H1 (cell line): ENCODE measurements at regions not wholly inside any gene's neighbourhood (a gene's known extent, or its start where the extent isn't known, plus 50 kb on each side); places are given as distances from the start of the nearest gene placed in this dataset.

Experiments
- CTCF ChIP-seq, 3 experiments: IDR thresholded peaks; 1 replicate in 2 of 3; 2 replicates in 1 of 3; pipeline versions ENCODE4 v1.5.1 to v1.6.1; 2011; ENCODE audit warnings: low read length in 3 of 3, mild to moderate bottlenecking in 3 of 3, inconsistent platforms in 2 of 3, low read depth in 1 of 3, moderate library complexity in 1 of 3; ENCODE audit not compliant: insufficient read depth in 1 of 3; ENCODE audit errors: control extremely low read depth in 1 of 3
- EZH2 ChIP-seq: fragments of 200-600 bp; sonication (generic); IDR thresholded peaks from 2 replicates; pipeline ENCODE4 v1.7.1; 2012; ENCODE audit warnings: low read depth, mild to moderate bottlenecking, moderate library complexity, low read length, inconsistent platforms; ENCODE audit not compliant: severe bottlenecking
- GABPA ChIP-seq: IDR thresholded peaks from 2 replicates; pipeline ENCODE4 v1.6.1; 2011; ENCODE audit warnings: mild to moderate bottlenecking, low read length, moderate library complexity, borderline replicate concordance; ENCODE audit not compliant: insufficient read depth
- GTF2F1 ChIP-seq: IDR thresholded peaks from 2 replicates; pipeline ENCODE4 v1.6.1; 2012; ENCODE audit warnings: low read depth, low read length, improper control_type of control experiment, borderline replicate concordance
- PHF8 ChIP-seq: fragments of 200-600 bp; sonication (generic); conservative IDR thresholded peaks from 2 replicates; pipeline ENCODE4 v1.7.1; 2012; ENCODE audit warnings: low read depth, mild to moderate bottlenecking, inconsistent platforms, low read length, moderate library complexity
- POLR2A ChIP-seq, 2 experiments: IDR thresholded peaks; 1 replicate in 1 of 2; 2 replicates in 1 of 2; pipeline ENCODE4 v1.6.1; 2011; ENCODE audit warnings: low read depth in 2 of 2, low read length in 2 of 2, mild to moderate bottlenecking in 2 of 2; ENCODE audit errors: control extremely low read depth in 1 of 2
- POLR2AphosphoS5 ChIP-seq: IDR thresholded peaks from 2 replicates; pipeline ENCODE4 v1.6.1; 2011; ENCODE audit warnings: low read depth, low read length
- RAD21 ChIP-seq, 2 experiments: IDR thresholded peaks in 1 of 2; conservative IDR thresholded peaks in 1 of 2; 2 replicates each; pipeline ENCODE4 v1.6.1; 2011; ENCODE audit warnings: low read depth in 2 of 2, low read length in 2 of 2, improper control_type of control experiment in 1 of 2, inconsistent platforms in 1 of 2, mild to moderate bottlenecking in 1 of 2, moderate library complexity in 1 of 2
- RFX5 ChIP-seq: IDR thresholded peaks from 2 replicates; pipeline ENCODE4 v1.6.1; 2011; ENCODE audit warnings: low read depth, low read length, improper control_type of control experiment, borderline replicate concordance
- TEAD4 ChIP-seq: IDR thresholded peaks from 2 replicates; pipeline ENCODE4 v1.6.1; 2012; ENCODE audit warnings: low read depth, low read length, inconsistent platforms, mixed read lengths
- YY1 ChIP-seq: IDR thresholded peaks from 2 replicates; pipeline ENCODE4 v1.6.1; 2011; ENCODE audit warnings: low read depth, mild to moderate bottlenecking, low read length

DNA sequence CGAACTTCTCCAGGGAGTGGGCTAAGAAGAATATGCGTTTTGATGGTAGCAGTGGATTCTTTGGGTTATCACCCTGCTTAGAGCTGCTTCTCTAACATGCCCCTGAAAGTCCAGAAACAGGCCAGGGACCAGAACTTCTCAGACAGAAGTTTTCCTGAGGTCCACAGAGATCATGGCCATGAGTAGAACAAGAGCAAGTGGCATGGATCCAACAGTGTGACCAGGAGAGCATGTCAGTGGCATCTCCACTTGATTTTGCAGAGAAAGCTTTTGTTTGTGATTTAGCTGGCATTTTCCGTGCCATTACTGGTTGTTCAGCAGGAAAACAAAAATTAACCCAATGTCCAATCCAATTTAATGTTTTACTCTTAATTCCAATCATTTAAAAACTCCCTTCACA is 298.5 kb upstream of the CD180 start:
- TF ChIP-seq CTCF (IDR thresholded peaks at IDR 0.05; ENCODE audit: control extremely low read depth in 1 of 3, insufficient read depth in 1 of 3, low read depth in 1 of 3, low read length in 3 of 3) (no peak), YY1 (no peak), RAD21 (IDR thresholded peaks at IDR 0.05 in 1 of 2, conservative IDR thresholded peaks at IDR 0.05 in 1 of 2; ENCODE audit: low read depth in 2 of 2, low read length in 2 of 2) (no peak), RFX5 (no peak), TEAD4 (no peak), GTF2F1 (no peak), POLR2A (IDR thresholded peaks at IDR 0.05; ENCODE audit: control extremely low read depth in 1 of 2, low read depth in 2 of 2, low read length in 2 of 2) (no peak), POLR2AphosphoS5 (no peak), PHF8 (no peak), GABPA (no peak), EZH2 (no peak)
